ENCODE measurements at regions not wholly inside any gene's neighbourhood (a gene's known extent, or its start where the extent isn't known, plus 50 kb on each side); places are given as distances from the start of the nearest gene placed in this dataset.

GRCh38 chr2:43107679-43108078 is 118.7 kb downstream of the ZFP36L2 start:
- DNase-seq (ENCODE audit: low read depth, low spot score) (no peak), FAIRE-seq (no peak)
- H3K4me3 ChIP-seq (ENCODE audit: control insufficient read depth in 2 of 3, extremely low read depth in 1 of 3, insufficient read depth in 2 of 3, low read depth in 1 of 3, low read length in 3 of 3): no peak overlapping the region
- H3K9ac ChIP-seq (ENCODE audit: control insufficient read depth, extremely low read depth, insufficient read depth, low read length): no peak overlapping the region
- H2AFZ ChIP-seq (ENCODE audit: control insufficient read depth, low read length): no peak overlapping the region
- dilution Hi-C loops (cut with MboI; ENCODE audit: extremely low pct_ligation_motif_present, low sequenced_read_pairs): no loop called here
- TF ChIP-seq EZH2 (IDR thresholded peaks at IDR 0.05; ENCODE audit: low read length) (no peak), CTCF (optimal IDR thresholded peaks at IDR 0.05 in 1 of 3, IDR thresholded peaks at IDR 0.05 in 1 of 3, conservative IDR thresholded peaks at IDR 0.05 in 1 of 3; ENCODE audit: extremely low read depth in 1 of 3, insufficient read depth in 2 of 3, low read length in 3 of 3) (no peak)
- no peaks in the 10 kb centered on the region for H3K79me2 ChIP-seq (ENCODE audit: control insufficient read depth, insufficient read depth, low read length)
- no peaks in the 10 kb centered on the region for H3K27me3 ChIP-seq (ENCODE audit: control insufficient read depth, extremely low read depth, insufficient read depth, low read length)
- H3K9me3 ChIP-seq (ENCODE audit: control insufficient read depth, low read depth, low read length): no peaks in the 10 kb centered on the region
- H3K4me1 ChIP-seq (ENCODE audit: control insufficient read depth, extremely low read depth, insufficient read depth, low read length): peaks cover 30% of the 10 kb centered on the region
- H3K36me3 ChIP-seq (ENCODE audit: control insufficient read depth in 2 of 2, extremely low read depth in 1 of 2, insufficient read depth in 2 of 2, low read length in 2 of 2): no peaks in the 10 kb centered on the region
- H3K4me2 ChIP-seq (ENCODE audit: control insufficient read depth, extremely low read depth, insufficient read depth, low read depth, low read length): no peak overlapping the region
- no peaks in the 10 kb centered on the region for H4K20me1 ChIP-seq (ENCODE audit: control insufficient read depth, extremely low read depth, insufficient read depth, low read length)
- H3K9me1 ChIP-seq (ENCODE audit: control insufficient read depth, extremely low read depth, insufficient read depth, low read length): no peaks in the 10 kb centered on the region
- H3K27ac ChIP-seq (ENCODE audit: control insufficient read depth, insufficient read depth, low read length): no peak overlapping the region

- Histone ChIP-seq H3K4me1 (ENCODE audit: control insufficient read depth, extremely low read depth, insufficient read depth, low read length) (peaks cover 34% of the 10 kb centered on the region), H3K4me2 (ENCODE audit: control insufficient read depth, extremely low read depth, insufficient read depth, low read depth, low read length) (no peak overlapping the region), H3K9me3 (ENCODE audit: control insufficient read depth, low read depth, low read length) (no peaks in the 10 kb centered on the region), H3K36me3 (ENCODE audit: control insufficient read depth in 2 of 2, extremely low read depth in 1 of 2, insufficient read depth in 2 of 2, low read length in 2 of 2) (no peaks in the 10 kb centered on the region), H3K9ac (ENCODE audit: control insufficient read depth, extremely low read depth, insufficient read depth, low read length) (no peak overlapping the region), H3K27me3 (ENCODE audit: control insufficient read depth, extremely low read depth, insufficient read depth, low read length) (no peaks in the 10 kb centered on the region), H3K79me2 (ENCODE audit: control insufficient read depth, insufficient read depth, low read length) (no peaks in the 10 kb centered on the region), H4K20me1 (ENCODE audit: control insufficient read depth, extremely low read depth, insufficient read depth, low read length) (no peaks in the 10 kb centered on the region), H3K4me3 (ENCODE audit: control insufficient read depth in 2 of 3, extremely low read depth in 1 of 3, insufficient read depth in 2 of 3, low read depth in 1 of 3, low read length in 3 of 3) (no peak overlapping the region), H3K9me1 (ENCODE audit: control insufficient read depth, extremely low read depth, insufficient read depth, low read length) (no peaks in the 10 kb centered on the region), H3K27ac (ENCODE audit: control insufficient read depth, insufficient read depth, low read length) (peak overlapping the region; percentile 24), H2AFZ (ENCODE audit: control insufficient read depth, low read length) (peak overlapping the region; percentile 67)
- dilution Hi-C loops (cut with MboI; ENCODE audit: extremely low pct_ligation_motif_present, low sequenced_read_pairs): no loop called here
- no peak for TF ChIP-seq EZH2 (IDR thresholded peaks at IDR 0.05; ENCODE audit: low read length)
- TF ChIP-seq CTCF (optimal IDR thresholded peaks at IDR 0.05 in 1 of 3, IDR thresholded peaks at IDR 0.05 in 1 of 3, conservative IDR thresholded peaks at IDR 0.05 in 1 of 3; ENCODE audit: extremely low read depth in 1 of 3, insufficient read depth in 2 of 3, low read length in 3 of 3): no peak
- DNase-seq (ENCODE audit: low read depth, low spot score) (no peak), FAIRE-seq (no peak)
Observed at GRCh38 chr2:43106559-43107527, 119.6 kb downstream of the ZFP36L2 start.

Data from keratinocyte (primary cell).